A549 (cell line): ENCODE measurements at regions not wholly inside any gene's neighbourhood (a gene's known extent, or its start where the extent isn't known, plus 50 kb on each side); places are given as distances from the start of the nearest gene placed in this dataset.

Source experiments
- EHMT2 ChIP-seq: fragments of 200-600 bp; sonication (generic); IDR thresholded peaks from 2 replicates; pipeline ENCODE4 v1.6.1; 2016; ENCODE audit warnings: antibody characterized with exemption, low read depth, mild to moderate bottlenecking, moderate library complexity
- JUN ChIP-seq, 2 experiments: fragments of >200 bp; sonication (Bioruptor Twin); formaldehyde crosslinking; IDR thresholded peaks; 2 replicates in 1 of 2; 3 replicates in 1 of 2; pipeline ENCODE4 v1.6.1; 2016 to 2017
- NFE2L2 ChIP-seq: fragments of 150-350 bp; conservative IDR thresholded peaks from 2 replicates; pipeline ENCODE4 v1.6.1; 2014; ENCODE audit warnings: low read length
- POLR2A ChIP-seq: IDR thresholded peaks from 2 replicates; pipeline ENCODE4 v1.6.1; 2012; ENCODE audit warnings: mild to moderate bottlenecking, low read length
- RAD21 ChIP-seq, 2 experiments: fragments of >200 bp in 1 of 2; sonication (Bioruptor Twin) in 1 of 2; formaldehyde crosslinking in 1 of 2; IDR thresholded peaks in 1 of 2; conservative IDR thresholded peaks in 1 of 2; 2 replicates in 1 of 2; 3 replicates in 1 of 2; pipeline ENCODE4 v1.6.1; 2012 to 2018; ENCODE audit warnings: inconsistent platforms in 1 of 2
- RNF2 ChIP-seq: fragments of 200-600 bp; sonication (generic); IDR thresholded peaks from 2 replicates; pipeline ENCODE4 v1.6.1; 2016; ENCODE audit warnings: low read depth, mild to moderate bottlenecking, antibody characterized with exemption, moderate library complexity, borderline replicate concordance
- TF ChIP-seq, protein P1 (sequence below): fragments of >200 bp; sonication (Bioruptor Twin); formaldehyde crosslinking; IDR thresholded peaks from 3 replicates; pipeline ENCODE4 v1.5.1; 2016
- TF ChIP-seq, protein P2 (sequence below): IDR thresholded peaks from 2 replicates; pipeline ENCODE4 v1.6.1; 2012

DNA sequence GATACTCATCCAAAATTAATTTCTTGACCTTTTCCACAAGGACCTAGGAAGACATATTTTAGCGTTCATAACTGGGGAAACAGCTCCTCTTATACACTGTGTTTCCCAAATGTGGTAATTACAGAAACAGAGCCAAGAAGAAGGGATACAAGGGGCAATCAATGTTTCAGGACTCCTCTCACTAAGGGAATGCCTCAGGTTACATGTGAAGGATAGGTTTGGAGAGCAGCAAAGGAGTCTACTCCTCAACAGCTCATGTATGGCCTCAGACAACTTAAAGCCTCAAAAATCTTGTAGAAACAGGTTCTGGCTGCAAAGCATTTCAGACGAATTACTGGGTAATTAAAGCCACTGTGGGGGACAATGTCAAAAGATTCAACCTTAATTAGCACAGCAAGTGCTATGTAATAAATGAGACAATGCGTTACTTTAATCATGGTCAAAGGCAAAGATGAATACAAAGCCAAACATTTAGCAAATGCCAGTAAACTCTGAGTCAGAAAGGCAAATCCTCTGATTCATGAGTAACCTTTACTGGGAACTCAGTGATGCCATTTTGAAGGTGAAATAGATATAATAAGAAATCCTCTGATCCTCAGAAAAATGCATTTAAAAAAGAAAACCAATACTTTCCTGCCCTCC, 1111.2 kb downstream of the TUSC7 start:
- TF ChIP-seq, protein P1, sequence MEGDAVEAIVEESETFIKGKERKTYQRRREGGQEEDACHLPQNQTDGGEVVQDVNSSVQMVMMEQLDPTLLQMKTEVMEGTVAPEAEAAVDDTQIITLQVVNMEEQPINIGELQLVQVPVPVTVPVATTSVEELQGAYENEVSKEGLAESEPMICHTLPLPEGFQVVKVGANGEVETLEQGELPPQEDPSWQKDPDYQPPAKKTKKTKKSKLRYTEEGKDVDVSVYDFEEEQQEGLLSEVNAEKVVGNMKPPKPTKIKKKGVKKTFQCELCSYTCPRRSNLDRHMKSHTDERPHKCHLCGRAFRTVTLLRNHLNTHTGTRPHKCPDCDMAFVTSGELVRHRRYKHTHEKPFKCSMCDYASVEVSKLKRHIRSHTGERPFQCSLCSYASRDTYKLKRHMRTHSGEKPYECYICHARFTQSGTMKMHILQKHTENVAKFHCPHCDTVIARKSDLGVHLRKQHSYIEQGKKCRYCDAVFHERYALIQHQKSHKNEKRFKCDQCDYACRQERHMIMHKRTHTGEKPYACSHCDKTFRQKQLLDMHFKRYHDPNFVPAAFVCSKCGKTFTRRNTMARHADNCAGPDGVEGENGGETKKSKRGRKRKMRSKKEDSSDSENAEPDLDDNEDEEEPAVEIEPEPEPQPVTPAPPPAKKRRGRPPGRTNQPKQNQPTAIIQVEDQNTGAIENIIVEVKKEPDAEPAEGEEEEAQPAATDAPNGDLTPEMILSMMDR, result no peak
- no peak for TF ChIP-seq POLR2A
- TF ChIP-seq, protein P2, sequence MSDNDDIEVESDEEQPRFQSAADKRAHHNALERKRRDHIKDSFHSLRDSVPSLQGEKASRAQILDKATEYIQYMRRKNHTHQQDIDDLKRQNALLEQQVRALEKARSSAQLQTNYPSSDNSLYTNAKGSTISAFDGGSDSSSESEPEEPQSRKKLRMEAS, result no peak
- no peak for TF ChIP-seq RAD21 (conservative IDR thresholded peaks at IDR 0.05 in 1 of 2, IDR thresholded peaks at IDR 0.05 in 1 of 2)
- TF ChIP-seq RNF2, result no peak
- no peak for TF ChIP-seq NFE2L2
- no peak for TF ChIP-seq EHMT2
- TF ChIP-seq JUN (IDR thresholded peaks at IDR 0.05), result no peak
